ENCODE measurements at regions not wholly inside any gene's neighbourhood (a gene's known extent, or its start where the extent isn't known, plus 50 kb on each side); places are given as distances from the start of the nearest gene placed in this dataset.

GRCh38 chr3:160170409-160171370 is 54.5 kb upstream of the C3orf80 start:
- no peak for DNase-seq

DNA sequence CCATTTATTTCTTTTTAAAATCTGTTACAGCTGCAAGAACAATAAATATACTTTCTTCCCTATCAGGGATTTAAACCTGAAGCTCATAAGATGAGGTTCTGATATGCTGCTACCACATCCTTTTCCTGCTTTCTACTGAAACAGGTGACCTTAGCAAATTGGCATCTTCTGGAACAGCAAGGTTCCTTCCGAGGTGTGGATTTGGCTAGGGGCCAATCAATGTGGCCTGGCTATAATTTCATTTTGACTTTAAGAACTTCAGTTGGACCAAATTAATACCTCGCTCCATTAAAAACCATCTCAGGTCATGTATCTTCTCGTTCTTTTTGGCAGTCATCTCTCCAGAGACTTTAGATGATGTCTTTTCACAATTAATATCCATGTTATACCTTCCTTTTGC is 53.4 kb upstream of the C3orf80 start:
- no peak for DNase-seq

DNA sequence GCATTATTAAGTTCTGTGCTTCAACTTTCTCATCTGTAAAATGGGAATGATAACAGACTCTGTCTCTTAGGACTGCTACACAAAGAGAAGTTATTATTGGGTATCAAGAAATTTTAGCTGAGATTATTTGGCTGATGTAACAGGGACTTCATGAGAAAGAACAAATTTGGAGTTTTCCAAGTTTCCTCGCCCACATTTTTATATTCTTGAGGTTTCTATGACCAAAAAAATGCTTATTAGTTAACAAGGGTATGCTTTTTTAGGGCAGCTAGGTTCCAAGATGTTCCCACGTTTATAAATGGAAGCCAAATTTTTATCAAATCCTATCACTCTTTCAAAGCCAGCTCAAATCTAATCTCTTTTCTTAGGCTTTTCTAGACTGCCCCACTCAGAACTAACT is 50.6 kb upstream of the C3orf80 start:
- no peak for DNase-seq
